ENCODE measurements at regions not wholly inside any gene's neighbourhood (a gene's known extent, or its start where the extent isn't known, plus 50 kb on each side); places are given as distances from the start of the nearest gene placed in this dataset.
"Not testable (repeated sequence)": the region's sequence is repeated elsewhere in the genome, so short reads cannot be mapped to it uniquely, and the experiment has no call there.

DNA sequence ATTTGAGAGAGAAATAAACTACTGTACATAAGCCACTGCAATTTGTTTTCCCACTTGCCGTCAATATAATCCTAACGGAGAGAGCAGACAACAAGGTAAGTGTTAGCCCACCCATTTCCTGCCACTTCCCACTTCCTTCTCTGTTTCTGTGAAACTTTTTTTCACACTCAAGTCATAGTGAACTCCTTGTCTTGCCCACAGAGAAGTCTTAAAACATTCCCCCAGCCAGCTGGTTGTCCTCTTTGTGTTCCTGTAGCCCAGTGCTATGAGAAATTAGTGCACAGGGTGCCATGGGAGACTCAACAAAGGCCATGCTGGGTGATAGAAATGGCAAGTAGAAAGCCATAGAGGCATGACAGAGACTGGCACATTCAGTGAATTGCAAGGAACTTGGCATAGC, 208.6 kb downstream of the BLID start:
- Histone ChIP-seq H3K27me3 (ENCODE audit: insufficient read depth, low read length) (no peaks in the 10 kb centered on the region), H2AFZ (ENCODE audit: low read length, unreplicated experiment) (no peak overlapping the region), H3K27ac (ENCODE audit: low read depth, low read length) (no peak overlapping the region), H3K4me1 (ENCODE audit: control insufficient read depth, insufficient read depth, low read length, unreplicated experiment) (peaks cover 3% of the 10 kb centered on the region), H3K4me3 (ENCODE audit: low read depth, low read length) (no peak overlapping the region), H3K36me3 (ENCODE audit: insufficient read depth, low read length) (no peaks in the 10 kb centered on the region), H3K79me2 (ENCODE audit: control insufficient read depth, insufficient read depth, low read length, unreplicated experiment) (no peaks in the 10 kb centered on the region)

DNA sequence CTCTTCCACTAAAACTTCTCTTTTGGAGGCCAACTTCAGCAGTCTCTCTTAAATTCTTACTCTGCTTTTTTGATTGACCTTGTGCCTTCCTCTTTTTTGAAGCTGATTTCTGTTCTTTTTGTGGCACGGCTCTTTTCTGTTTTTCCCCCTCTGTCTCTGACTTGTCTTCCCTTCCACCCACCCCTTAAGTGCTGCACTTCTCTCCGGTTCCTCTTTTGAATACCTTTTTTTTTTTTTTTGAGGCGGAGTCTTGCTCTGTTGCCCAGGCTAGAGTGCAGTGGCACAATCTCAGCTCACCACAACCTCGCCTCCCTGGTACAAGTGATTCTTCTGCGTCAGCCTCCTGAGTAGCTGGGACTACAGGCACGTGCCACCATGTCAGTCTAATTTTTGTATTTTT, 211.9 kb downstream of the BLID start:
- H3K27ac ChIP-seq (ENCODE audit: low read depth, low read length): no peak overlapping the region
- H3K4me1 ChIP-seq (ENCODE audit: control insufficient read depth, insufficient read depth, low read length, unreplicated experiment): peaks cover 3% of the 10 kb centered on the region

GRCh38 chr11:121901886-121902285, 214.1 kb downstream of the BLID start:
- Histone ChIP-seq H3K27ac (ENCODE audit: low read depth, low read length) (no peak overlapping the region), H2AFZ (ENCODE audit: low read length, unreplicated experiment) (no peak overlapping the region), H3K79me2 (ENCODE audit: control insufficient read depth, insufficient read depth, low read length, unreplicated experiment) (no peaks in the 10 kb centered on the region), H3K4me1 (ENCODE audit: control insufficient read depth, insufficient read depth, low read length, unreplicated experiment) (peaks cover 3% of the 10 kb centered on the region), H3K36me3 (ENCODE audit: insufficient read depth, low read length) (no peaks in the 10 kb centered on the region), H3K4me3 (ENCODE audit: low read depth, low read length) (no peak overlapping the region), H3K27me3 (ENCODE audit: insufficient read depth, low read length) (no peaks in the 10 kb centered on the region)

More for the DNA sequence above, 211.9 kb downstream of the BLID start:
- Histone ChIP-seq H3K27me3 (ENCODE audit: insufficient read depth, low read length) (no peaks in the 10 kb centered on the region), H3K36me3 (ENCODE audit: insufficient read depth, low read length) (no peaks in the 10 kb centered on the region), H3K4me3 (ENCODE audit: low read depth, low read length) (no peak overlapping the region), H2AFZ (ENCODE audit: low read length, unreplicated experiment) (no peak overlapping the region), H3K79me2 (ENCODE audit: control insufficient read depth, insufficient read depth, low read length, unreplicated experiment) (no peaks in the 10 kb centered on the region)

DNA sequence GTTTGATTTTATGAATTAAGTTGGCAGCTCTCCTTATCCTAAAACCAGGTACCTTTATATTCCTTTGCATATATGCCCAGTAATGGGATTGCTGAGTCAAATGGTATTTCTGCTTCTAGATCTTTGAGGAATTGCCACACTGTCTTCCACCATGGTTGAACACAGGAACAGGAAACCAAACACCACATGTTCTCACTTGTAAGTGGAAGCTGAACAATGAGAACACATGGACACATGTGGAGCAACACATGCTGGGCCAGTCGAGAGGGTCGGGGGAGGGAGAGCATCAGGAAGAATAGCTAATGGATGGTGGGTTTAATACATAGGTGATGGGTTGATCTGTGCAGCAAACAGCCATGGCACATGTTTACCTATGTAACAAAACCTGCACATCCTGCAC, 214.6 kb downstream of the BLID start:
- H3K27ac ChIP-seq (ENCODE audit: low read depth, low read length); H3K4me3 ChIP-seq (ENCODE audit: low read depth, low read length); H3K36me3 ChIP-seq (ENCODE audit: insufficient read depth, low read length); H3K4me1 ChIP-seq (ENCODE audit: control insufficient read depth, insufficient read depth, low read length, unreplicated experiment); H3K27me3 ChIP-seq (ENCODE audit: insufficient read depth, low read length); H3K79me2 ChIP-seq (ENCODE audit: control insufficient read depth, insufficient read depth, low read length, unreplicated experiment); H2AFZ ChIP-seq (ENCODE audit: low read length, unreplicated experiment): not testable (repeated sequence)

GRCh38 chr11:121899520-121899919, 216.5 kb downstream of the BLID start:
- Histone ChIP-seq H3K4me1 (ENCODE audit: control insufficient read depth, insufficient read depth, low read length, unreplicated experiment) (peaks cover 15% of the 10 kb centered on the region), H3K36me3 (ENCODE audit: insufficient read depth, low read length) (no peaks in the 10 kb centered on the region), H3K4me3 (ENCODE audit: low read depth, low read length) (no peak overlapping the region), H3K79me2 (ENCODE audit: control insufficient read depth, insufficient read depth, low read length, unreplicated experiment) (no peaks in the 10 kb centered on the region), H3K27ac (ENCODE audit: low read depth, low read length) (no peak overlapping the region), H2AFZ (ENCODE audit: low read length, unreplicated experiment) (no peak overlapping the region), H3K27me3 (ENCODE audit: insufficient read depth, low read length) (no peaks in the 10 kb centered on the region)

GRCh38 chr11:121898903-121899302, 217.1 kb downstream of the BLID start:
- Histone ChIP-seq H3K36me3 (ENCODE audit: insufficient read depth, low read length) (no peaks in the 10 kb centered on the region), H3K4me1 (ENCODE audit: control insufficient read depth, insufficient read depth, low read length, unreplicated experiment) (peaks cover 15% of the 10 kb centered on the region), H3K27me3 (ENCODE audit: insufficient read depth, low read length) (no peaks in the 10 kb centered on the region), H3K79me2 (ENCODE audit: control insufficient read depth, insufficient read depth, low read length, unreplicated experiment) (no peaks in the 10 kb centered on the region), H3K4me3 (ENCODE audit: low read depth, low read length) (no peak overlapping the region), H3K27ac (ENCODE audit: low read depth, low read length) (no peak overlapping the region), H2AFZ (ENCODE audit: low read length, unreplicated experiment) (no peak overlapping the region)

- peak overlapping the region; percentile 69 for H2AFZ ChIP-seq (ENCODE audit: low read length, unreplicated experiment)
- H3K36me3 ChIP-seq (ENCODE audit: insufficient read depth, low read length): no peaks in the 10 kb centered on the region
- H3K4me1 ChIP-seq (ENCODE audit: control insufficient read depth, insufficient read depth, low read length, unreplicated experiment): peaks cover 29% of the 10 kb centered on the region
- peak overlapping the region; percentile 2 for H3K27ac ChIP-seq (ENCODE audit: low read depth, low read length)
- no peaks in the 10 kb centered on the region for H3K27me3 ChIP-seq (ENCODE audit: insufficient read depth, low read length)
- H3K79me2 ChIP-seq (ENCODE audit: control insufficient read depth, insufficient read depth, low read length, unreplicated experiment): no peaks in the 10 kb centered on the region
- H3K4me3 ChIP-seq (ENCODE audit: low read depth, low read length): no peak overlapping the region
Observed at GRCh38 chr11:121895919-121896318, 220.1 kb downstream of the BLID start.

DNA sequence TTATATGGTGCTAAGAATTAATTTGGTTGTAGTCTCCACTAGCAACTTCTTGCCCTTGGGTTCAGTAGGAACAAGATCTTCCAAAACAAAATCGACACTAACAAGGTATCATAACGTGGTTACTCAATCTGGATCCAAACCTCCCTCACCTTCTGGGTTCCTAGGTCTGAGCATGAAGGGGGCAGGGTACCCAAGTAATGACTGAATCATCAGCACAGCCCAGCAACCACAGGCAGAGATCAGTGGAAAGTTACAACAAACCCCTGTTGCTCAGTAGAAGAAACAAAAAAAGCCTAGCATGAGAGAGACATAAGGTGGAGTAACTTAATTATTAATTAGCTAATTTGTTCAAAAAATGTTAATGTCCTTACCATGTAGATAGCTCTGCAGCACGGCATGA, 221.4 kb downstream of the BLID start:
- Histone ChIP-seq H3K27me3 (ENCODE audit: insufficient read depth, low read length) (no peaks in the 10 kb centered on the region), H2AFZ (ENCODE audit: low read length, unreplicated experiment) (no peak overlapping the region), H3K4me1 (ENCODE audit: control insufficient read depth, insufficient read depth, low read length, unreplicated experiment) (peaks cover 29% of the 10 kb centered on the region), H3K36me3 (ENCODE audit: insufficient read depth, low read length) (no peaks in the 10 kb centered on the region), H3K27ac (ENCODE audit: low read depth, low read length) (no peak overlapping the region), H3K4me3 (ENCODE audit: low read depth, low read length) (no peak overlapping the region), H3K79me2 (ENCODE audit: control insufficient read depth, insufficient read depth, low read length, unreplicated experiment) (no peaks in the 10 kb centered on the region)

- Histone ChIP-seq H3K27ac (ENCODE audit: low read depth, low read length) (no peak overlapping the region), H3K4me1 (ENCODE audit: control insufficient read depth, insufficient read depth, low read length, unreplicated experiment) (peaks cover 29% of the 10 kb centered on the region), H3K4me3 (ENCODE audit: low read depth, low read length) (no peak overlapping the region), H3K79me2 (ENCODE audit: control insufficient read depth, insufficient read depth, low read length, unreplicated experiment) (no peaks in the 10 kb centered on the region), H3K36me3 (ENCODE audit: insufficient read depth, low read length) (no peaks in the 10 kb centered on the region), H3K27me3 (ENCODE audit: insufficient read depth, low read length) (no peaks in the 10 kb centered on the region), H2AFZ (ENCODE audit: low read length, unreplicated experiment) (no peak overlapping the region)
Observed at GRCh38 chr11:121892863-121893262, 223.2 kb downstream of the BLID start.

DNA sequence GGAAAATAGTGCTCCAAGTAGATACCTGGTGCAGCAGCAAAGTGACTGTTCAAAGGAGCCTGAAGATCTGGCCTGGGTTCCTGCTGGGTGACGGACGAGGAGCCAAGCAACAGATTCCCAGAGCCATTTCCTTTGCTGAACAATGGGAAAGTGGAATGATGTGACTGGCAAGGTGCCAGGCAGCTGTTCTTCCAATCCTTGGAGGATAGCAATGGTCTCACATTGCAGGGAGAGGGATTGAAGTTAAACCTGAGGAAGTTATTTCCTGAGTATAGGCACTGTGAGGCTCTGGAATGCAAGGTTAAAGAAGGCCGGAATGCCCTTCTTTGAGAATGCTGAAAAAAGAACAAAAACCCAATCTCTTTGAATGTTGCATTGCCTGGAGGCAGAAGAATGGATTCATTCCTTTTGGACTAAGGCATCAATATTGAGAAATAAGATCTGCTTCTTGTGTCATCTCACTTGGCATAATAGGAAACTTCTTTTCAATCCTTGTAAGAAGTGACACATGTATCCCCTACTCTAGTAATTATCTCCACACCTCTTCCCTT, 223.8 kb downstream of the BLID start:
- H2AFZ ChIP-seq (ENCODE audit: low read length, unreplicated experiment): no peak overlapping the region
- H3K27ac ChIP-seq (ENCODE audit: low read depth, low read length): no peak overlapping the region
- H3K27me3 ChIP-seq (ENCODE audit: insufficient read depth, low read length): no peaks in the 10 kb centered on the region
- H3K79me2 ChIP-seq (ENCODE audit: control insufficient read depth, insufficient read depth, low read length, unreplicated experiment): no peaks in the 10 kb centered on the region
- H3K36me3 ChIP-seq (ENCODE audit: insufficient read depth, low read length): no peaks in the 10 kb centered on the region
- no peak overlapping the region for H3K4me3 ChIP-seq (ENCODE audit: low read depth, low read length)
- peaks cover 29% of the 10 kb centered on the region for H3K4me1 ChIP-seq (ENCODE audit: control insufficient read depth, insufficient read depth, low read length, unreplicated experiment)

DNA sequence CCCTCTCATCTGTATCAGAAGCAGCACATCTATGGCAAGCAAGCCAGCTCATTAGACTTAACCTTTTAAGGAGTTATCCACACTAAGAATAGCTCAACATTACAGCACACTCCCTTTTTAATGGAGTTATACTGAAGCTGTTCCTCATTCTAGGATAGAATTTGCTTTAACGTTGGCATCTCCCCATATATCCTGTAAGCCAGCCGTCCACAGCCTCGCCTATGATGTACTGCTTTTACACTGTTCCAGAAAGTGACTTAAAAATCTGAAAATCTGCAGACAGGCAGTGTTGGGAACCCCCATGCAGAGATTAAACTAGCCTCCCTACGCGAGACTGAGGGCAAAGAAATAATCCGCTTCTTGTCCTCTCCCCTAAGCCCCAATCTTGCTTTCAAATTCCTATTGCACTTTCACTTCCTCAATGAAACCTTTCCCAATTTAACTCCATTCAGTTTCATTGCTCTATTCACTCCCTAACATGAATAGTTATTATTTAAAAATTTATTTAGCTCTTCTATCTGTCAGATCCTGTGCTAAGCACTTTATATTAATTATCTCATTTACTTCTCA, 225.0 kb downstream of the BLID start:
- H3K4me3 ChIP-seq (ENCODE audit: low read depth, low read length): no peak overlapping the region
- no peaks in the 10 kb centered on the region for H3K36me3 ChIP-seq (ENCODE audit: insufficient read depth, low read length)
- no peak overlapping the region for H2AFZ ChIP-seq (ENCODE audit: low read length, unreplicated experiment)
- H3K27me3 ChIP-seq (ENCODE audit: insufficient read depth, low read length): no peaks in the 10 kb centered on the region
- H3K79me2 ChIP-seq (ENCODE audit: control insufficient read depth, insufficient read depth, low read length, unreplicated experiment): no peaks in the 10 kb centered on the region
- H3K27ac ChIP-seq (ENCODE audit: low read depth, low read length): no peak overlapping the region
- peaks cover 23% of the 10 kb centered on the region for H3K4me1 ChIP-seq (ENCODE audit: control insufficient read depth, insufficient read depth, low read length, unreplicated experiment)

Measured in ACC112 (cell line).